Stimulated activated CD4-positive, alpha-beta T cell treated with anti-CD3 and anti-CD28 coated beads, Interleukin-12 subunit alpha, Interleukin-12 subunit beta, amount 100 ng/mL, for 4 hours (primary cell): ENCODE measurements at regions not wholly inside any gene's neighbourhood (a gene's known extent, or its start where the extent isn't known, plus 50 kb on each side); places are given as distances from the start of the nearest gene placed in this dataset.

Source experiments
- DNase-seq: peaks from one replicate; pipeline ENCODE4 v3.0.0-alpha.2; 2020

DNA sequence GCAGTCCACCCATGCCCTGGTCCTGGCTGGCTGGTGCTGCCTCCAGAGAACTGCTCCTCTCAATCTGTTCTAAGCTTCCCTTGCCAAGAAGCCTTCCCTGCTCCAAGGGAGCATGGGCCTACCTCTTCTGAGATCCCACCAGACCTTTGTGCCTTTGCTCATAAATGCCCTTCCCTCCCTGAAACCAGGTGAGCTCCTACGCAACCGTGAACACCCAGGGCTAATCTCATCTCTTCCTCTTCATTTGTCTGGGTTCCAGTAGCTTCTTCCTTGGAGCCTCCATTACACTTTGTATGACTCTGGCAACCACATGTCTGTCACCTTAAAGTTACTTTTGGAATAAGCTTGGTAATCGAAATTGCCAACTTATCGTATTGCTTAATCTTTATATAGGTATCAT lies 270.6 kb downstream of the PBX3 start:
- DNase-seq, result no peak

DNA sequence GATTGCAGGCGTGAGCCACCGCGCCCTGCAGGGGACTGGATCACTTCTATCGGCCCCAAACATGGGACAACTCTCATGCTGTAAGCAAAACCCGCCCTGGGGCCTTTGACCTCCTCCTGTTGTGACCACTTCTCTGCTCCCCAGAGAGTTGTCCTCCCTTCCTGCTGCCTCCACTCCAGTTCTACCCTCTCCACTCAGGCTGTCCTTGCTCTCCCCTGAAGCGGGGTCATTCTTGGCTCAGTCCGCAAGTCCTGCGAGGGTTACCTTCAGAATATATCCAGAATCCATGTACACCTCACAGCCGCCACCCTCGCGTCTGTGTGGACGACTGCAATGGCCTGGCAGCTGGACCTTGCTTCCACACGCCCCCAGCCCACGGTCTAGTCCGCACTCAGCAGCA lies 273.7 kb downstream of the PBX3 start:
- DNase-seq, result no peak

DNA sequence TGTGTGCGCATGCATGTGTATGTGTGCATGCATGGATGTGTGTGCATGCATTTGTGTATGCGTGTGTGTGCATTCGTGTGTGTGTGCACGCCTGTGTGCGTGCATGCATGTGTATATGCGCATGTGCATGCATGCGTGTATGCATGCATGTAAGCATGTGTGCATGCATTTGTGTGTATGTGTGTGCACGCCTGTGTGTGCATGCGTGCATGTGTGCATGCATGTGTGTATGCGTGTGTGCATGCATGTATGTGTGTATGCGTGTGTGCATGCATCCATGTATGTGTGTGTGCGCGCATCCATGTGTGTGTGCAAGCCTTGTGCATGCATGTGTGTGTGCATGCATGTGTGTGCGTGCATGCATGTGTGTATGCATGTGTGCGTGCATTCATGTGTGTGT lies 276.8 kb downstream of the PBX3 start:
- no peak for DNase-seq

DNA sequence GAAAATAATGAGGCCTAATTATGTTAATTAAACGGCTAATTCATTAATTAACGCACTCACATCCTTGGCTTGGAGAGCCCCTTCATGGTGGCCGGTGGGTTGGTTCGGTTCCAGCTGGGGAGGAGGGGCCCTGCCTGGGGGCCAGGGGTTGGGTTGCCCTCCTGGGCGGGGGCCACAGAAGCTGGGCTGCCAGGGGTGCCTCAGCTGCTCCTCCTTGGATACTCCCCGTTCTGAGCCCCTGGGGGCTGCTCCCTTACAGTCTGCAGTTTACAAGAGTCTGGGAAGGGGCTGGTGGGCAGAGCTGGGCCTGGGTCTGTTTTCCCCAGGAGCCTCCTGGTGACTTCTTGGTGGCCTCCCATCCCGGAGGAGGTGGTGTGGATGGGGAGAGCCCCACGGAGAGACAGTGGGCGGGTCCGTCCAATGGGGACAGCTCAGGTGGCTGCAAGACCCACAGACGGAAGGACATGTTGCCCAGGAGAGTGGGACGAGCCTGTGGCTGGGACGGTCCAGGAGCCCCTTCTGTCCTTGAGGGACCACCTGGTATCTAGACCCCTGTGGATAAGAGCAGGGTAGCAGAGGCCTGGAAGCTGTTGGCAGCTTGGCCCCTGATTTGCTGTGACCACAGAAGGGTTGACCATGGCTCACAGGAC lies 277.5 kb downstream of the PBX3 start:
- DNase-seq, result no peak

DNA sequence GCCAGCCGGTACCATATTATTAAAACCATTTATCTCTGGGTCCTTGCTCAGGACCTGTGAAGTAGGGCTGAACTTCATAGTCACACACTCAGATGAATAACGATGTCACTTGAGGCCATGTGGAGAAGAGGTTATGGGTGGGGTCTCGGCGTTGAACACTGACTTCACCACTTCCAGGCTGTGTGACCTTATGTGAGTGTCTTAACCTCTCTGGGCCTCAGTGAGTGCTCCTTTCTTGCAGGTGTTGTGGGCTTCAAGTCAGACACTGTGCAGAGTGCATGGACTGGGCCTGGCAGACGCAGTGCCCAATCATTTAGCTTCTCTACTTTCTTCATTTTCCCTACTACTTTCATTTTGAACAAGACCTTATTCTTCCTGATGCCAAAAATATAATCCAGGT lies 278.8 kb downstream of the PBX3 start:
- DNase-seq, result no peak

DNA sequence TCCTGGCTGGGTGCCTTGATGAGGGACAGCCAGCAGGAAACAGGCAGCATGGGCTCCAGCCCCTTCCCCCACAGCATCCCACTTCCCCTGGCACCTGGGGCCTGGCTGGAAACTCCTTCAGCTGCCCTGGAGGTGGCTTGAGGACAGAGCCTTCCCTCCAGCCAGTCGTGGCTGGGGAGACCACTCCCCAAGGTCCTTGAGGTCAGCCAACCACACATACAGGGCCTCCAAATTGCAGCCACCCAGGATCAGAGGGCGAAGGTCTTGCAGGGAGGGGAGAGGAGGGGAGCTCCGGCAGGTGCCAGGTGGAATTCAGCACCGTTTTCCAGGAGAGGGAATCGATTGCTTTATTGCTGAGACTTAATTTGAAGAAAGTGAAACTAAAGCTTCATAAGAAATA lies 280.4 kb downstream of the PBX3 start:
- DNase-seq, result no peak

DNA sequence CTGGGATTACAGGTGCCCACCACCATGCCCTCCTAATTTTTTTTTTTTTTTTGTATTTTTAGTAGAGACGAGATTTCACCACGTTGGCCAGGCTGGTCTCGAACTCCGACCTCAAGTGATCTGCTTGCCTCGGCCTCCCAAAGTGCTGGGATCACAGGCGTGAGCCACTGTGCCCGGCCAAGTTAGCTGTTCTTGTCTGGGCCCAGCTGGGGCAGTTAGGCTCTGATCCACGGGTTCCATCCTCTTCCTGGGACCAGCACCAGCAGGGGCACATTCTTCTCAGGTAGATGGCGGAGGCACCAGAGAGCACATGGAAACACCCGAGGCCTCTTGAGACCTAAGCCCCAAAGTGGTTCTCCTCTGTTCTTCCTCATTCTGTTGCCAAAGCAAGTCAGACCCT lies 281.6 kb downstream of the PBX3 start:
- no peak for DNase-seq

DNA sequence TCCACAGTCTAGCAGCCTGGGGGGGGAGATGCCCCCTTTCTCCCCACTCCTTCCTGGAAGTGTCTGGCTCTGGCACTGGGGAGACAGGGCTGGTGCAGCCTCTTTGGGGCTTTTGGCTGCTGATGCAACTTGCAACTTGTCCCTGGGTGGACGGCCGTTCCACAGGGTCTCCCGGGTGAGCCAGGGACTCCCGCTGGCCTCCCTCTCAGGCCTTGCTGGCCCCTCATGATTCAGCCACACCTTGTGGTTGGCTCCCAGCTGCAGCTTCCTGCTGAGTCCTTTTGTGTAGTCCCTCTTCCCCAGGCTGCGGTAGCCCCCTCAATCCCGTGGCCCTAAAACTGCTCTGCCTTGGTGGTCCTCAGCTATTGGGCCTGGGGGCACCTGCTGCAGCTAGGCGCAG lies 283.5 kb downstream of the PBX3 start:
- no peak for DNase-seq

DNA sequence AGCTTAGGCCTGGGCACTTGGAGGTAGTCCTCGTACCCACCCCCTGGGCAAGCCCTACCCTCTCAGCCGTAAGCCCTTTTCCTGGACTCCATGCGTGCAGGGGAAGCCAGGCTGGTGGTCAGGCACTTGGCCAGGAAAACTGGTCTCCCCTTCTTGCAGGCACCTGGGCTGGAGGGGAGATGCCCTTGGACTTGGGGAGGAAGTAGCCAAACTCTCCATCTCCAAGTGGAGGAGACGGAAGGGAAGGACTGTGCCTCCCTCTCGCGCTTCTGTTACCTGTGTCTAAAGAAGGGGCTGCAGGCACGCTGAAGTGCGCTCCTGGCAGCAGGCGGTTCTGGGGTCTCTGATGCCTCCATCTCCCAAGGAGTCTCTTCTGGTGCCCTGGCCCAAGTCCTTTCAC lies 283.9 kb downstream of the PBX3 start:
- no peak for DNase-seq

DNA sequence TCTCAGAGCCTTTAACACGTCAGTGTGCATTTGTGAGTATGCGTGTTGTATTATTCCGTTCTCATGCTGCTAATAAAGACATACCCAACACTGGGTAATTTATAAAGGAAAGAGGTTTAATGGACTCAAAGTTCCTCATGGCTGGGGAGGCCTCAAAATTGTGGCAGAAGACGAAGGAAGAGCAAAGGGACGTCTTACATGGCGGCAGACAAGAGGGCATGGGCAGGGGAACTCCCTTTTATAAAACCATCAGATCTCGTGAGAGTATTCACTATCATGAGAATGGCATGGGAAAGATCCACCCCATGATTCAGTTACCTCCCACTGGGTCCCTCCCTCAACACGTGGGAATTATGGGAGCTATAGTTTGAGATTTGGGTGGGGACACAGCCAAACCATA lies 285.0 kb downstream of the PBX3 start:
- DNase-seq, result no peak

DNA sequence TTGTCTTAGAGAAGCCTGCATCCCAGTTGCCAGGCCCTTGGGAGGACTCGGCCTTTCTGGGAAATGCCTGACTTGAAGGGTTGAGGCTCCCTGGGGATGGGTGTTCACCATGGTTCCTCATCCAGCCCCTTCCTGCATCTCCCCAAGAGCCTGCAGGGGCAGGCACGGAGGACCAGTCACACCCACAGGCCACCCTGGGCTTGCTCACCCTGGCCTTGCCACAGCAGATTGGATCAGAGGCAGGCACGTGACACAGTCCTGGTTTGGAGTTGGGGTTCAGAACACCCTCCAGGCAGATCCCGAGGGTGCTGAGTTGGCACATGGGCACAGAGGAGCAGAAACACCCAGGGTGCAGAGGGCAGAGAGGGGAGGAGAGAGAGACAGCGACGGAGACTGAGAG lies 286.1 kb downstream of the PBX3 start:
- DNase-seq, result no peak

DNA sequence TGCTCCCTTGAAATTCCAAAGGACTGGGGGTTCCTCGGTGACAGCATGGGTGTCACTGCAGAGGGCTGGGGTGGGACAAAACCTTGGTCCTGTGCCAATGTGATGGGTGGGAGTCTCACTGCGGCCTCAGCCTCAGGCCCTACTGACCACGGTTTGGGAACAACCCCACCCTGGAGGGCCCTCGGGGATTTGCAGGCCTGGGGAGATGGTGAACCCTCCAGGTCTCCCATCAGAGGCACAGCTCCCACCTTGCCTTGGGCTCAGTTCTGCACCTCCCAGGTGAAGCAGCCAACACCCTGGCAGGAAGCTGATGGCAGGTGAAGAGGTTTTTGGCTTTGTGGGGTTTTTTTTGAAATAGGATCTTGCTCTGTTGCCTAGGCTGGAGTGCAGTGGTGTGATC lies 286.8 kb downstream of the PBX3 start:
- DNase-seq, result no peak

DNA sequence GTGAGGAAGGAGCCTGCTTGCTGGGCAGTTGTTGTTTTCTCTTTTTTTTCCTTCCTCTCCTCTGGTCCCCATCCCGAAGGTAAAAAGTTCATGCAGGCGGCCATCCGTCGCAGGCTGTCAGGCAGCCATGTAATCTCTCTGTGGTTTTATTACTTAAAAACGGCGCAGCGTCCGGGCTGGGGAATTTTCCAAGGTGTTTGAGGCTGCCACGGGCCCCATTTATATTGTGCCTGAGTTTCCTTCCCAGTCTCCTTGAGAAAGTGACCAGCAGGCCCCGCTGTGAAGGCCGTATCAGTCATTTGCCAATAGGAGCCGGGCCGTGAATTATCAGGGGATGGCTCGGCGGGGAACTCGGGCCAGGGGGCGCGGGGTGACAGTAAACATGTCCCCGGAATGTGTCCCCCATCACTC lies 289.7 kb downstream of the PBX3 start:
- no peak for DNase-seq

DNA sequence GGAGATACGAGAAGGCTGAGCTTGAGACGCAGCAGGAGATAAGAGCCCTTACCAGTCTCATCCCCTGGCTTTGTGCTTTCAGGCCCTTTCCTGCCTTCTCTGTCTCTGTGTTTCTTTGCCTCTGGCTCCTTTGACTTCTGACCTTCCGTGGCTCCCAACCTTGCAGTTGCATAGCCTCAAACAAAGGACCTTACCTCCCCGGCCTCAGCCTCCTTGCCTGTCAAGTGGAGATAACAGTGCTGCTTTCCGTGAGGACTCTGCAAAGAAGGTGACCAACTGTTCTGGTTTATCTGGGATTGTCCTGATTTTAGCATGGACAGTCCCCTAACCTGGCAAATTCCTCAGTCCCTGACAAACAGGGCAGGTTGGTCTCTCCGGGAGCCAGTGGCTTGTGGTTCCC lies 287.8 kb upstream of the MVB12B start:
- no peak for DNase-seq

DNA sequence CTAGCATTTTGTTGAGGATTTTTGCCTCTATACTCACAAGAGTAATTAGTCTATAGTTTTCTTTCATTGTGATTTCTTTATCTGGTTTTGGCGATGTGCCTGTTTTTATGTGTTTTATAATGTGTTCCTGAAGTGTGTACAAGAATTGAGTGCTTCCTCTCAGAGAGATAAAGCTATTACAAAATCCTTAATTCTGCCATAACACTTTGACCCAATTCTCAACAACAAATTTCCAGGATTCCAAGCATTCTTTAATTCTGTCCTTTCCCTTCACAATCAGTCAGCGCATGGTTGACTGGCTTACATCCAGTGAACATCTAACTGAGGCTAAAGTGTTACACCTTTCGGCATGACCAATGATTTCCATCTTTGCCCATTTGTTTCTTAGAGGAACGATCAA lies 282.9 kb upstream of the MVB12B start:
- DNase-seq, result no peak

DNA sequence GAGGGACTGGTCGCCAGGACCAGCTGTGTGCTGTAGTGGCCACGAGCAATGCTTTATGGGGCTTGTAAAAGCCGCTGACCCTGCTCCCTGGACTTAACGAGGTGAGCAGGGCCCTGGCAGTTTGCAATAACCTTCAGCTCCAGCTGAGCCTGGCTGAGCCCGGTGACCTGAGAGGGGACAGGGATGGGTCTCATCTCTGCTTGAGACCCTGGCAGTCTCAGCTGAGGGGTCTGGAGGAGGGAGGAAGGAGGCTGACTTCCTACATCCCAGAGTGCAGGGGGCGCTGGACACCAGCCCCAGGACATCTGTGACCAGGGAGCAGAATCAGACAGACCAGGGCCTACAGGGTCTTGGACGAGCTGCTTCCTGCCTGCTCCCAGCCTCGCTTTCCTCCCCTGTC lies 277.5 kb upstream of the MVB12B start:
- no peak for DNase-seq

DNA sequence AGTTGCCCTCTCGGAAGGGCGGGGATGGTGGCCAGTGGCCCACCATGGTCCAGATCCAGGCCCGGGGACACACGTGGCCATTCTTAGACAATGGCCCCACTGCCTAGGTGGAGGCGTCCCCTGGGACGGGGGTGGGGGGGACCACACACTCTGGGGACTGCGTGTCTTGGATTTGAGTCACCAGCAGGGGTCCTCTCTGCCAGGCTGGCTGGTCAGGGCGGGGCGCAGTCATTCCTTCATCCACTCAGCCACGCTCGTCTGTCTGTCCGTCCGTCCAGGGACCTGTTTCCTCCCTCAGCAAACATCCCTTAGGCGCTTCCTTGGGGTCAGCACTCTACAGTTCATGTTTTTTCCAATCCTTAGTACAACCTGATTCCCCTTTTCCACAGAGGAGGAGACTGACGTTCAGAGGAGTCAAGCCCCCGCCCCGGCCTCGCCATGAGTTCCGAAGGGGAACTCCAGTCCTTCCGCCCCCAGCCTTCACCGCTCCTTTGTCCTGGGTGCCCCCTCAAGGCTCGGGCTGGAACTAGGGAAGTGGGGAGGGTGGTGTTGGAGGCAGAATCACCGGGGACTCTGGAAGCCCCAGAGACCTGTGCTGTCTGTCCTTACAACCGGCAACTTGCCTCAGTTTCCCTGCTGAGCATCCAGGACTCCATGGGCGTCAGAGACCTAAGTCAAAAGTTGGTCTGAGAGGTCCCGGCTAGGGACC lies 276.6 kb upstream of the MVB12B start:
- DNase-seq, result no peak

DNA sequence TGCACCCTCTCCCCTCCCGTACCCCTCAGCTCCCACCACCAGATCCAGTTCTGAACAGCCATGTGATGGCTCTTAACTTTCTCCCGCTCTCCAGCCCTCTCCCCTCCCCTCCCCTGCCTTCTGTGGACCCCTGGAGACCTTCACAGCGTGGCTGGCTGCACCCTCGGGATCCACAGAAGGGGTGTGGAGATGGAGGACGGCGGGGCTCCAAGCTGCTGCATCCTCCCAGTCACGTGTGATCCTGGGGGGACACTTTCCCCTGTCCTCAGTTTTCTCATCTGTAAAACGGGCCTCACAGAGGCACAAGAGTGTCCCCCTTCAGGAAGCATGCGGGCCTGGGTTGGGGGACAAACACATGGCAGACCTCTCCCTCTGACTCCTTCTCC lies 276.0 kb upstream of the MVB12B start:
- DNase-seq, result no peak

DNA sequence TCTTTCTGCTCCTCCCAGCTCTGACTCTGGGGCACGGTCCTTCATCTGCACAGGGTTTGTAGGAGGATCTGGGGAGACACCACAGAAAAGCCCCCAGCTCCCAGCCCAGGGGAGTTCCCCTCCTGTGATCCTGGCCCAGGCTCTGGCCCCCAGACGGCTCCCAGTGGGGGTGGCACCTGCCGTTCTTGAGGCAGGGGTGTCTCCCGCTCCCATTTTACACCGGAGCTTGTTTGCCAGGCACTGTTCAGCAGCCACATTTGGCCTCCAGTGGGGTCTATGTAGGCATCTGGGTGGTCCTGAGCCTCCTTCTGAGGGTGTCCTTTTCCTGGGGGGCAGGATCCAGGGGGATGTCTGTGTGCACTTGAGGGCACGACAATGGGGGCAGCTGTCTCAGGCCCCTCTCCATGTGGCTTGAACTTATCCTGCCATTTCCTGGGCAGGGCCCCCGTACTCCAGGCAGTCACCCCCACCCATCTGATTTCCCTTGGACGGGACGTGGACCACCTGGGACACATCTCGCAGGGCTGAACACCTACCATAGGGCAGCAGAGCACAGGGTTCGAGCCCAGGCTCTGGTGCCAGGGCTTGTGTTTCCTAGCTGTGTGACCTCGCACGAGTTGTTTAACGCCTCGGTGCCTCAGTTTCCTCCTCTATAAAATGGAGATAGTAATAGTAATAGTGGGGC lies 275.0 kb upstream of the MVB12B start:
- no peak for DNase-seq

DNA sequence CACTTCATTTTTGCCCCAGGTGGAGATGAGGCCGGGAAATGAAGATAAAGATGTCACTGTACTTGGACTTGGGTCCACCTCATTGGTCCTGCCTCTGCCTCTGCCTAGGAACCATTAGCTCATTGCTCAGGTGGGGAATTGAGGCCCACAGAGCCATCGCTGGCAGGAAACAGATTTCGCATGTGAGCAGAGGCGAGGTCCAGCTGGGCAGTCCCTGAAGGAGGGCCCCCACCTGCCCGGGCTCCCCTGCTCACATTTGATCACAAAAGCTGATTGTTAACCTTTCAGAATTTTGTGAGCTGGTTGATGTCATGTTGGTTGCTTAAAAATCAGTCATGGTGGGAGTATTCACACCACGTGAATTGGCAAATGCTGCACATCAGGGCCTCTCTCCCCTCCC lies 273.8 kb upstream of the MVB12B start:
- no peak for DNase-seq

DNA sequence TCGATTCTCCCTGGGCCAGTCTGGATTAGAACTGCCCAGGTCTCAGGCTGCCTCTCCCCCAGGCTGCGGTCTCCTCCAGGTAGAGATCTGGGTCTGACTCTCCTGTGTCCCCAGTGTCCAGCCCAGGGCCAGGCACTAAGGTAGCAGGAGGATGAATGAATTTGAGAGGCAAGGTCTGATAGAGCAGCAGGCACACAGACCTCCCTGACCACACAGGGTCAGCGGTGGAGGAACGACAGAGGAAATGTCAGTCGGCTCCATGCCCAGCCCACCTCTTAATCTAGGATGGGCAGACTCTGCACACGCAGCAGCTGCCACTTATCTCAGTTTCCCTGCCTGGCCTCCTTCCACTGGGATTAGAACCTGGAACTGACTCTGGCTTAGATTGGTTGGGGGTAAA lies 272.7 kb upstream of the MVB12B start:
- no peak for DNase-seq

DNA sequence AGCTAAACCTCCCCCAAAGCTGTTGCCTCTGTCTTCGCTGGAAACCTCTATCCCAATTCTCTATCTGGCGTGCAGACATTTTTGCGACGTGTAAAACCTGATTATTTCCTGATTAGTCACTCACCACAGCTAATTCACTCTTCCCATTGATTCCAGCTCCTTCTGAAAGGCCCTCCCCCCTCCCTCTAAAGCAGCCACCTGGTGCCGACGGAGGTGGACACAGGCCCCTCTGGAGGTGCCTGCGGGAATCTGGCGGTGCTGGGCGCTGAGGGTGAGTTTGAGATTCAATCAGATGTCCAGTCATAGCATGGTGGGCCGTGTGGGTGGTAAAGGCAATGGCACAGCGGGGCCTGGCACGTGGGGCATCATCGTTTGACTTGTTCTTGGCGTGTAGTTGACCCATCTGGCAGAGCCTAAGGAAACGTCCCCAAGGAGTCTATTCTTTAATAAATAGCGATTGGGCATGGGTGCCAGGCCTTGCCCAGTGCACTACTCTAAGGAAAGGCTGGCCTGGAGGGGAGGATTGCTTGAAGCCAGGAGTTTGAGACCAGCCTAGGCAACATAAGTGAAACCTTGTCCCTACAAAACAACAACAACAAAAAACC lies 271.1 kb upstream of the MVB12B start:
- no peak for DNase-seq

DNA sequence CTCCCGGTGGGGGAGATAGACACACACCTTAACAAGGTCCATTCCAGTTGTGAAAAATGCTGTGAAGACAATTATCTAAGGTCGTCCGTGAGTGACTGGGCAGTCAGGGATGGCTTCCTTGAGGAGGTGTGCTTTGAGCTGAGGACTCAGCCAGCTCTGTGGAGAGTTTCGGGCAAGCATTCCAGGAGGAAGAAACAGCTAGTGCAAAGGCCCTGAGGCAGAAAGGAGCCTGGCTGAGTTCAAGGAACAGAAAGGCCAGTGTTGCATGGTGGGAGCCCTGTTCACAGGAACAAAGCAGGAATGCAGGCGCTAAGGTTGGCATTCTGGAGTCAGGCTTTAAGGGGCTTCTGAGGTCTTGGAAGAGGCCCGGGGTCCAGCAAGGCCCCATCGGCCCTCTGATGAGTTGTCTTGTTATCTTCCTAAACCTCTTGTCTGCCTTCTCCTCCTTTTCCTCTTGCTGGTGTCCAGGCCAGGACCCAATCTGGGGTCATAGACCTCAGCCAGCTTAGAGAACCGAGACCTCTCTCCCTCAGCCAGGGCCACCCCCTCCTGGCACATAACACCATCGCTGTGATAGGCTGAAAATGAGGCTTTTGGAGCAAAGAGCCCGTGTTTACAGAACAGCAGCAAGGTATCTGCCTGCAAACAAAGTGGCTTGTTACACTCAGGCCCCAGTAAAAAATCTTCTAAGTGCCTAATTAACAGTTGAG lies 270.2 kb upstream of the MVB12B start:
- no peak for DNase-seq
